ENCODE measurements at regions not wholly inside any gene's neighbourhood (a gene's known extent, or its start where the extent isn't known, plus 50 kb on each side); places are given as distances from the start of the nearest gene placed in this dataset.
"Not testable (repeated sequence)": the region's sequence is repeated elsewhere in the genome, so short reads cannot be mapped to it uniquely, and the experiment has no call there.

- not testable (repeated sequence) for DNase-seq
These were observed 90.8 kb upstream of the FBXO28 start for GRCh38 chr1:224023122-224023521.

GRCh38 chr1:224022249-224022970, 91.5 kb upstream of the FBXO28 start:
- not testable (repeated sequence) for DNase-seq

GRCh38 chr1:224019866-224020265, 94.0 kb upstream of the FBXO28 start:
- not testable (repeated sequence) for DNase-seq

GRCh38 chr1:224015782-224016181, 98.1 kb upstream of the FBXO28 start:
- not testable (repeated sequence) for DNase-seq

- no peak for DNase-seq
These were observed 99.6 kb upstream of the FBXO28 start for GRCh38 chr1:224014330-224014649.

GRCh38 chr1:224013626-224014329, 100.1 kb upstream of the FBXO28 start:
- not testable (repeated sequence) for DNase-seq

- DNase-seq: not testable (repeated sequence)
These were observed 101.0 kb upstream of the FBXO28 start for GRCh38 chr1:224012807-224013434.

GRCh38 chr1:224012162-224012561, 101.7 kb upstream of the FBXO28 start:
- not testable (repeated sequence) for DNase-seq

GRCh38 chr1:224011751-224012150, 102.2 kb upstream of the FBXO28 start:
- DNase-seq: not testable (repeated sequence)

GRCh38 chr1:224011153-224011552, 102.8 kb upstream of the FBXO28 start:
- DNase-seq: not testable (repeated sequence)

- DNase-seq: not testable (repeated sequence)
These were observed 107.9 kb upstream of the FBXO28 start for GRCh38 chr1:224005973-224006372.

GRCh38 chr1:224004552-224005315, 109.2 kb upstream of the FBXO28 start:
- DNase-seq: peak; percentile 33

GRCh38 chr1:224003896-224004295, 110.0 kb upstream of the FBXO28 start:
- DNase-seq: not testable (repeated sequence)

GRCh38 chr1:224001757-224002156, 112.2 kb upstream of the FBXO28 start:
- not testable (repeated sequence) for DNase-seq

- DNase-seq: not testable (repeated sequence)
These were observed 114.2 kb upstream of the FBXO28 start for GRCh38 chr1:223999761-224000160.

GRCh38 chr1:223998676-223999455, 115.0 kb upstream of the FBXO28 start:
- DNase-seq: not testable (repeated sequence)

GRCh38 chr1:223996376-223996775, 117.5 kb upstream of the FBXO28 start:
- DNase-seq: not testable (repeated sequence)

- peak; percentile 99 for DNase-seq
These were observed 121.3 kb upstream of the FBXO28 start for GRCh38 chr1:223992456-223993246.

- DNase-seq: not testable (repeated sequence)
These were observed 122.5 kb upstream of the FBXO28 start for GRCh38 chr1:223991297-223991857.

GRCh38 chr1:223961985-223962384, 116.2 kb upstream of the TP53BP2 start:
- not testable (repeated sequence) for DNase-seq

GRCh38 chr1:223952801-223953200, 107.1 kb upstream of the TP53BP2 start:
- DNase-seq: not testable (repeated sequence)

Measured in NCI-H1436 (cell line).